Kidney epithelial cell (primary cell): ENCODE measurements at regions not wholly inside any gene's neighbourhood (a gene's known extent, or its start where the extent isn't known, plus 50 kb on each side); places are given as distances from the start of the nearest gene placed in this dataset.
A peak's percentile ranks its signal among the peaks of the same experiment; 100 is the strongest.

Experiments
- DNase-seq: peaks from one replicate; pipeline ENCODE4 v3.0.0-alpha.2; 2010; ENCODE audit warnings: low read depth
- H3K27me3 ChIP-seq: 2 replicates; pipeline ENCODE4 v1.6.0; 2011; ENCODE audit warnings: low read length; ENCODE audit not compliant: control insufficient read depth, insufficient read depth
- H3K36me3 ChIP-seq: 2 replicates; pipeline ENCODE4 v1.5.1; 2011; ENCODE audit warnings: low read length; ENCODE audit not compliant: control insufficient read depth, insufficient read depth
- H3K4me3 ChIP-seq: 2 replicates; pipeline ENCODE4 v1.5.1; 2011; ENCODE audit warnings: low read depth, mild to moderate bottlenecking, control low read depth, low read length
- TF ChIP-seq, protein P1 (sequence below): IDR thresholded peaks from 2 replicates; pipeline ENCODE4 v1.5.1; 2011; ENCODE audit warnings: mild to moderate bottlenecking, moderate library complexity, low read length, control low read depth, inconsistent platforms; ENCODE audit not compliant: insufficient read depth, poor library complexity, severe bottlenecking

DNA sequence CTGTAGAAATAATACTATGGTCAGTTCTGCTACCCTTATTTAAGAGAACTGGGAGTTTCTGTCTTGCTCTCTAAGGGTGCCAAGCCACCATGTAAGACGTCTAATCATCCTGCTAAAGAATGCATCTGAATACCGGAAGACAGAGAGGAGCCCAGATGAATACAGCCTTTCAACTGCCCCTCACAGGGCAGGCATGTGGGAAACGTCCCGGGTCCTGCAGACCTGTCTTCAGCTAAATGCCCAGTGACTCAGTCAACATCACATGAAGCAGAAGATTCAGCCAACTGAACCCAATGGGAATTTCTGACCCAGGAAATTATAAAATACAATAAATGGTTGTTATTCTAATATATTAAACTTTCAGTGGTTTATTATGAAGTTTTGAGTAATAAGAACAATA lies 2141.0 kb upstream of the AGA start:
- TF ChIP-seq, protein P1, sequence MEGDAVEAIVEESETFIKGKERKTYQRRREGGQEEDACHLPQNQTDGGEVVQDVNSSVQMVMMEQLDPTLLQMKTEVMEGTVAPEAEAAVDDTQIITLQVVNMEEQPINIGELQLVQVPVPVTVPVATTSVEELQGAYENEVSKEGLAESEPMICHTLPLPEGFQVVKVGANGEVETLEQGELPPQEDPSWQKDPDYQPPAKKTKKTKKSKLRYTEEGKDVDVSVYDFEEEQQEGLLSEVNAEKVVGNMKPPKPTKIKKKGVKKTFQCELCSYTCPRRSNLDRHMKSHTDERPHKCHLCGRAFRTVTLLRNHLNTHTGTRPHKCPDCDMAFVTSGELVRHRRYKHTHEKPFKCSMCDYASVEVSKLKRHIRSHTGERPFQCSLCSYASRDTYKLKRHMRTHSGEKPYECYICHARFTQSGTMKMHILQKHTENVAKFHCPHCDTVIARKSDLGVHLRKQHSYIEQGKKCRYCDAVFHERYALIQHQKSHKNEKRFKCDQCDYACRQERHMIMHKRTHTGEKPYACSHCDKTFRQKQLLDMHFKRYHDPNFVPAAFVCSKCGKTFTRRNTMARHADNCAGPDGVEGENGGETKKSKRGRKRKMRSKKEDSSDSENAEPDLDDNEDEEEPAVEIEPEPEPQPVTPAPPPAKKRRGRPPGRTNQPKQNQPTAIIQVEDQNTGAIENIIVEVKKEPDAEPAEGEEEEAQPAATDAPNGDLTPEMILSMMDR: no peak
- Histone ChIP-seq H3K36me3 (no peaks in the 10 kb centered on the region), H3K4me3 (no peak overlapping the region), H3K27me3 (no peaks in the 10 kb centered on the region)
- no peak for DNase-seq

DNA sequence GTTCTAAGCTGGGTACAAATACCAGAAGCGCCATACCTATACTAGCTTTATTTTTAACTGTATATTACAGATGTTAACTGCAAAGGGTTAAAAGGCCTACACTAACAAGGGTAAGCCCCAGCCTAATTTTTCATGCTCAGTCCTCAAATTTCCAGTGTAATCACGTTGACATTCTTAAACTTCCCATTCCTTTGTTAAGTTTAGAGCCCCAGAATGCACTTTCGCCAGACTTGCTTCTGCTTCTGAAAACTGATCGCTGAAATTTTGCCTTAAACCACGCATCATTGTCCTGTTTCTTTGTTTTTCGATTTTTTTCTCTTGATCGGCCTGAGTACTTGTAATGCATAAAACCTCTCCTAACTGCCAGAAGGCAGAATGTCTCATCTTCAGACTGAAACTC lies 2141.9 kb upstream of the AGA start:
- TF ChIP-seq, protein P1: no peak
- Histone ChIP-seq H3K4me3 (no peak overlapping the region), H3K27me3 (no peaks in the 10 kb centered on the region), H3K36me3 (no peaks in the 10 kb centered on the region)
- DNase-seq: no peak

DNA sequence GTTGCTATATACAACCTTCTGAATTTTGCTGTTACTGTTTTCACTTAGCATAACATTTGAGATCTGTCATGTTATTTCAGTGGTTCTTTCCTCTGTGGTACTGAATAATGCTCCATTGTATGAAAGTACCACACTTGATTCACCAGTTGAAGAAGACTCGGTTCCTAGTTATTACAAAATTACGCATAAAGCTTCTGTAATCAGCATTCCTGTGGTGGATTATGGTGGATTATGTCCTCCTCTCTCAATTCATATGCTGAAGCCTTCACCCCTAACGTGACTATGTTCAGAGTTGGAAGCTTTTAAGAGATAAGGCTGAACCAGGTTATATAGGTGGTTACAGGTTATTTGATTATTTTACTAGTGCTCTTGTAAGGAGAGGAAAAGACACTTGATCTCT lies 2143.5 kb upstream of the AGA start:
- DNase-seq: no peak
- Histone ChIP-seq H3K27me3 (no peaks in the 10 kb centered on the region), H3K4me3 (no peak overlapping the region), H3K36me3 (no peaks in the 10 kb centered on the region)
- TF ChIP-seq, protein P1: no peak

DNA sequence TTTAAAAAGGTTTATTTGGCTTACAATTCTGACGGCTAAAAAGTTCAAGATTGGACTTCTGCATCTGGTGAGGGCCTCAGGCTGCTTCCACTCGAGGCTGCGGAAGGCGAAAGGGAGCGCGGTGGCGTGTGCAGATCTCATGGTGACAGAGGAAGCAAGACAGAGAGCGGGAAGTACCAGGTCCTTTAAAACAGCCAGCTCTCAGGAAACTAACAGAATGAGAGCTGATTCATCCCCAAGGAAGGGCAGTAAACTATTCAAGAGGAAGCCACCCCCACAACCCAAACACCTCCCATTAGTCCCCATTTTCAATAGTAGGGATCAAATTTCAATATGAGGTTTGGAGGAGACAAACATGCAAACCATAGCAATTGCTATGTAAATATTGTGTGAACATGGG lies 2144.2 kb upstream of the AGA start:
- TF ChIP-seq, protein P1: no peak
- Histone ChIP-seq H3K4me3 (no peak overlapping the region), H3K36me3 (no peaks in the 10 kb centered on the region), H3K27me3 (no peaks in the 10 kb centered on the region)
- DNase-seq: no peak

DNA sequence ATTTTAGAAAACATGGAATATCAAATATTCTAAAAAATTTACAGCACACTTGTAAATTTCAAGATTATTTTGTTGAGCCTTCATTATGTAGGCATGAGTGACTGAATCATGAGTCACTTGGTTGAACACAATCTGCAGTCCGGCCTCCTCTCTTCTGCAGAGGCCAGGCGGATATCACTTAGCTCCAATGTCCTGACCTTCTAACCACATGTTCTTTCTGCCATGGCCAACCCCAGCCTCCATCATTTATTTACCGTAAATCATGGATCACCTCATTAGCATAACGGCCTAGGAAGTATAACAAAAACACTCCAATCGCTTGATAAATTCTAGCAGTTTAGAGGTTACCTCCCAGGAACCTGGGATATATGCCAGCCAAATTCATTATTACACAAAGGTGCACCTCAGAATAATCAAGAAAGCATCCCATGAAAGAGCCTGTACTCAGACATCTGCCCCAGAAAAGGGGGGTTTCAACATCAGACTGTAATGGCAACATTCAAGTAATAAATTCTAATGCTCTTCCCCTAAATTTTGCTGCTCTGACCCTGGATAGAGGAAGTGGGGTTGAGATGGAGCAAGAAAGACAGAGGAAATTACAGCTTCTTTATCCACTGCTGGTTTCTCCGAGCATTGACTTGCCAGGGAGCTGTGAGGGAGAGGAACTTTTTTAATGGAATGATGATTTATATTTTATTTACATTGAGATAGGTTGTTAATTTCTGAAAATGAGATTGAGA lies 2153.6 kb upstream of the AGA start:
- H3K4me3 ChIP-seq: no peak overlapping the region
- DNase-seq: peak; percentile 68
- H3K36me3 ChIP-seq: no peaks in the 10 kb centered on the region
- H3K27me3 ChIP-seq: no peaks in the 10 kb centered on the region
- TF ChIP-seq, protein P1: no peak

DNA sequence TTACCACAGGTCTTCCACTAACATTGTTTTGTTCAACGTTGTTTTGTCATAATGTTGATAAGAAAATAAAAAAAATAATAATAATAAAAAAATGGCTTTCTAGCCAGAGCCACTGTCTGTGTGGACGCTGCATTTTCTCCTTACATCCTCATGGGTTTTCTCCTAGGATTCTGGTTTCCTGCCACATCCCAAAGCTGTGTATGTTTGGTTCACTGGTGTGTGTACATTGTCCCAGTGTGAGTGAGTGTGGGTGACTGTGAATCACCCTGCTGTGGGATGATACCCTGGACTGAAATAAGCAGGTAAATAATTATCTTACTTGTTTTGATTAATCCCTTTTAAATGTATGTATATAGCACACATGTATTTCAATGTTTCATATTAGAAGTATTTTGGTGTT lies 2154.4 kb upstream of the AGA start:
- no peaks in the 10 kb centered on the region for H3K27me3 ChIP-seq
- DNase-seq: no peak
- TF ChIP-seq, protein P1: no peak
- H3K36me3 ChIP-seq: no peaks in the 10 kb centered on the region
- no peak overlapping the region for H3K4me3 ChIP-seq
